H1 (cell line): ENCODE measurements at regions not wholly inside any gene's neighbourhood (a gene's known extent, or its start where the extent isn't known, plus 50 kb on each side); places are given as distances from the start of the nearest gene placed in this dataset.

Experiments
- CTCF ChIA-PET: fragments of 300-600 bp; sonication (Branson Sonifier 250); formaldehyde crosslinking; loops from one replicate; lab custom pipeline; 2021; ENCODE audit not compliant: partially characterized antibody; lab: Charles Lee
- POLR2A ChIA-PET: fragments of 300-600 bp; sonication (Branson Sonifier 250); formaldehyde crosslinking; loops from one replicate; lab custom pipeline; 2021; ENCODE audit warnings: inconsistent platforms; ENCODE audit not compliant: partially characterized antibody; lab: Charles Lee
- DNase-seq, 2 experiments: peaks; one replicate each; pipeline versions ENCODE4 v3.0.0 to v3.0.0-alpha.2; 2010 to 2022; ENCODE audit warnings: low spot score in 2 of 2, low read depth in 1 of 2, mixed read lengths in 1 of 2
- FAIRE-seq: peaks from 2 replicates; lab custom pipeline; 2011; peaks lifted over from hg19 to GRCh38; lab: Jason Lieb, UNC
- H2AFZ ChIP-seq: 2 replicates; pipeline ENCODE4 v1.8.1; 2012; ENCODE audit warnings: low read length, inconsistent platforms
- H2AK5ac ChIP-seq: 2 replicates; pipeline ENCODE4 v1.6.1; 2013; ENCODE audit warnings: low read depth, low read length
- H2BK120ac ChIP-seq: replicated peaks from 2 replicates; pipeline ENCODE3; 2013; ENCODE audit warnings: low read depth, low read length, inconsistent platforms
- H2BK12ac ChIP-seq: 2 replicates; pipeline ENCODE4 v1.6.1; 2013; ENCODE audit warnings: low read depth, low read length
- H2BK15ac ChIP-seq: 2 replicates; pipeline ENCODE4 v1.6.1; 2013; ENCODE audit warnings: low read length
- H2BK20ac ChIP-seq: 2 replicates; pipeline ENCODE4 v1.6.1; 2013; ENCODE audit warnings: low read length
- H2BK5ac ChIP-seq: 2 replicates; pipeline ENCODE4 v1.6.1; 2013; ENCODE audit warnings: low read depth, low read length
- H3K14ac ChIP-seq: 2 replicates; pipeline ENCODE4 v1.6.1; 2013; ENCODE audit warnings: inconsistent platforms; ENCODE audit not compliant: insufficient read length
- H3K18ac ChIP-seq: 2 replicates; pipeline ENCODE4 v1.6.1; 2013; ENCODE audit warnings: low read length; ENCODE audit errors: extremely low read depth
- H3K23ac ChIP-seq: 2 replicates; pipeline ENCODE4 v1.6.1; 2013; ENCODE audit warnings: inconsistent platforms; ENCODE audit not compliant: insufficient read length
- H3K23me2 ChIP-seq: 2 replicates; pipeline ENCODE4 v1.6.1; 2013; ENCODE audit warnings: low read depth, low read length
- H3K27ac ChIP-seq: 2 replicates; pipeline ENCODE4 v1.6.1; 2011; ENCODE audit warnings: low read depth, low read length, inconsistent platforms
- H3K27me3 ChIP-seq, 4 experiments: replicated peaks in 1 of 4; 1 replicate in 1 of 4; 2 replicates in 3 of 4; pipeline versions ENCODE4 v1.6.1 to v1.8.1; 2011 to 2013; ENCODE audit warnings: low read length in 3 of 4, mild to moderate bottlenecking in 3 of 4, inconsistent platforms in 2 of 4, mixed read lengths in 2 of 4, moderate library complexity in 1 of 4; ENCODE audit not compliant: control insufficient read depth in 3 of 4, insufficient read depth in 3 of 4; ENCODE audit errors: extremely low read depth in 1 of 4
- H3K36me3 ChIP-seq, 4 experiments: 2 replicates each; pipeline versions ENCODE4 v1.6.1 to v1.8.1; 2011 to 2013; ENCODE audit warnings: mild to moderate bottlenecking in 4 of 4, low read length in 3 of 4, moderate library complexity in 2 of 4, control low read depth in 1 of 4, inconsistent platforms in 1 of 4; ENCODE audit not compliant: insufficient read depth in 4 of 4, control insufficient read depth in 2 of 4
- H3K4ac ChIP-seq: replicated peaks from 2 replicates; pipeline ENCODE3; 2013; ENCODE audit warnings: low read length, low read depth, mixed read lengths, inconsistent platforms; ENCODE audit not compliant: insufficient read length
- H3K4me1 ChIP-seq, 4 experiments: replicated peaks in 1 of 4; 1 replicate in 1 of 4; 2 replicates in 3 of 4; pipeline versions ENCODE4 v1.6.1 to v1.8.1; 2011 to 2013; ENCODE audit warnings: low read length in 3 of 4, inconsistent platforms in 2 of 4, mixed read lengths in 1 of 4; ENCODE audit not compliant: insufficient read depth in 4 of 4, control insufficient read depth in 3 of 4
- H3K4me2 ChIP-seq, 2 experiments: 2 replicates each; pipeline versions ENCODE4 v1.6.1 to v1.8.1; 2011 to 2013; ENCODE audit warnings: low read depth in 2 of 2, low read length in 2 of 2, control low read depth in 1 of 2, inconsistent platforms in 1 of 2, mild to moderate bottlenecking in 1 of 2; ENCODE audit not compliant: insufficient read depth in 1 of 2
- H3K4me3 ChIP-seq, 4 experiments: fragments of 200-600, 300-600 bp in 1 of 4; sonication (generic), shearing (Covaris generic), sonication (Bioruptor Twin) in 1 of 4; 2 replicates each; pipeline versions ENCODE4 v1.5.1 to v1.8.1; 2011 to 2016; ENCODE audit warnings: low read length in 4 of 4, low read depth in 3 of 4, control low read depth in 2 of 4, inconsistent platforms in 2 of 4, mild to moderate bottlenecking in 2 of 4, mixed read lengths in 1 of 4, moderate library complexity in 1 of 4; ENCODE audit not compliant: insufficient read depth in 2 of 4; ENCODE audit errors: extremely low read depth in 1 of 4
- H3K56ac ChIP-seq: replicated peaks from 2 replicates; pipeline ENCODE3; 2013; ENCODE audit warnings: low read depth, mild to moderate bottlenecking, mixed read lengths, low read length, inconsistent platforms; ENCODE audit not compliant: insufficient read length
- H3K79me1 ChIP-seq: 2 replicates; pipeline ENCODE4 v1.6.1; 2013; ENCODE audit warnings: low read depth, low read length, control low read depth
- H3K79me2 ChIP-seq, 2 experiments: 2 replicates each; pipeline versions ENCODE4 v1.6.1 to v1.8.1; 2012 to 2013; ENCODE audit warnings: low read length in 2 of 2, mild to moderate bottlenecking in 2 of 2, inconsistent platforms in 1 of 2; ENCODE audit not compliant: insufficient read depth in 2 of 2, control insufficient read depth in 1 of 2
- H3K9ac ChIP-seq, 4 experiments: replicated peaks in 1 of 4; 1 replicate in 1 of 4; 2 replicates in 3 of 4; pipeline versions ENCODE4 v1.6.1 to v1.8.1; 2011 to 2013; ENCODE audit warnings: low read depth in 3 of 4, low read length in 3 of 4, control low read depth in 2 of 4, mild to moderate bottlenecking in 2 of 4, moderate library complexity in 2 of 4, inconsistent platforms in 1 of 4; ENCODE audit errors: extremely low read depth in 1 of 4
- H3K9me3 ChIP-seq, 2 experiments: 2 replicates each; pipeline versions ENCODE4 v1.6.1 to v1.8.1; 2012 to 2013; ENCODE audit warnings: mild to moderate bottlenecking in 2 of 2, moderate library complexity in 2 of 2, control low read depth in 1 of 2, inconsistent platforms in 1 of 2, low read depth in 1 of 2, low read length in 1 of 2, mixed read lengths in 1 of 2; ENCODE audit not compliant: insufficient read depth in 2 of 2
- H4K20me1 ChIP-seq, 2 experiments: replicated peaks in 1 of 2; 2 replicates each; pipeline versions ENCODE3 to v1.8.1; 2011 to 2013; ENCODE audit warnings: inconsistent platforms in 2 of 2, low read length in 2 of 2, mild to moderate bottlenecking in 1 of 2; ENCODE audit not compliant: insufficient read depth in 2 of 2, control insufficient read depth in 1 of 2
- H4K5ac ChIP-seq: 2 replicates; pipeline ENCODE4 v1.6.1; 2013; ENCODE audit warnings: low read length, low read depth, mixed read lengths, inconsistent platforms; ENCODE audit not compliant: insufficient read length
- H4K8ac ChIP-seq: 2 replicates; pipeline ENCODE4 v1.8.0; 2013; ENCODE audit warnings: mild to moderate bottlenecking, moderate library complexity, low read length, inconsistent platforms; ENCODE audit not compliant: insufficient read depth; ENCODE audit errors: extremely low read depth
- H4K91ac ChIP-seq: replicated peaks from 2 replicates; pipeline ENCODE3; 2013; ENCODE audit warnings: low read length, mixed read lengths, inconsistent platforms; ENCODE audit not compliant: insufficient read length
- GTF2F1 ChIP-seq: IDR thresholded peaks from 2 replicates; pipeline ENCODE4 v1.6.1; 2012; ENCODE audit warnings: low read depth, low read length, improper control_type of control experiment, borderline replicate concordance
- SAP30 ChIP-seq: fragments of 300-600 bp; sonication (generic); IDR thresholded peaks from 2 replicates; pipeline ENCODE4 v1.7.1; 2012; ENCODE audit warnings: low read length, moderate library complexity, mild to moderate bottlenecking, inconsistent platforms; ENCODE audit not compliant: insufficient read depth, insufficient replicate concordance
- TEAD4 ChIP-seq: IDR thresholded peaks from 2 replicates; pipeline ENCODE4 v1.6.1; 2012; ENCODE audit warnings: low read depth, low read length, inconsistent platforms, mixed read lengths
- WGBS, 2 experiments: shearing (Covaris generic) in 1 of 2; methylation state at CpG; one replicate each; pipeline versions ENCODE4 v1.1.6 to v1.1.7; 2013 to 2015; ENCODE audit warnings: low lambda C conversion rate in 2 of 2, mixed read lengths in 2 of 2, inconsistent platforms in 1 of 2, low coverage in 1 of 2, missing lambda C conversion rate in 1 of 2; ENCODE audit not compliant: insufficient replicate concordance in 2 of 2, insufficient coverage in 1 of 2, insufficient read length in 1 of 2; ENCODE audit errors: extremely low coverage in 1 of 2, missing lambda C conversion rate in 1 of 2; 5-methylcytosine and 5-hydroxymethylcytosine counted together

GRCh38 chr11:116115801-116116200 is 611.6 kb upstream of the CADM1 start:
- FAIRE-seq, result no peak
- H3K4me3 ChIP-seq, result no peak overlapping the region
- no peak overlapping the region for H2BK15ac ChIP-seq
- H3K4ac ChIP-seq, result no peak overlapping the region
- H3K27ac ChIP-seq, result no peak overlapping the region
- H3K14ac ChIP-seq, result no peak overlapping the region
- no peak overlapping the region for H2BK12ac ChIP-seq
- no peak overlapping the region for H2BK5ac ChIP-seq
- no peak overlapping the region for H3K23ac ChIP-seq
- no peaks in the 10 kb centered on the region for H3K79me2 ChIP-seq
- no peak overlapping the region for H4K91ac ChIP-seq
- no peaks in the 10 kb centered on the region for H3K36me3 ChIP-seq
- H3K23me2 ChIP-seq, result no peaks in the 10 kb centered on the region
- no peaks in the 10 kb centered on the region; a peak in 1 of 4 replicates for H3K9me3 ChIP-seq
- no peaks in the 10 kb centered on the region; the same call in 1 of the 2 replicates for H3K79me1 ChIP-seq
- ChIA-PET CTCF (no interaction called here), POLR2A (no interaction called here)
- no peak overlapping the region for H3K4me2 ChIP-seq
- 92% methylated on average over 1 of the region's 1 CpG; no CpG with 5 or more reads in 1 of the 2 experiments for WGBS, 2 experiments
- H3K27me3 ChIP-seq, result peaks cover under 1 to 11% (median 7%) of the 10 kb centered on the region in 4 experiments; a peak in 5 of 7 replicates
- H3K4me1 ChIP-seq, result no peaks in the 10 kb centered on the region
- no peak overlapping the region for H2BK120ac ChIP-seq
- H4K20me1 ChIP-seq, result peaks cover 1 to 2% of the 10 kb centered on the region in 2 experiments
- no peak overlapping the region for H2AFZ ChIP-seq
- no peak overlapping the region for H2BK20ac ChIP-seq
- H4K8ac ChIP-seq, result no peak overlapping the region
- no peak for DNase-seq
- H3K9ac ChIP-seq, result no peak overlapping the region
- H3K56ac ChIP-seq, result no peak overlapping the region
- no peak overlapping the region for H2AK5ac ChIP-seq
- H4K5ac ChIP-seq, result no peak overlapping the region
- H3K18ac ChIP-seq, result no peak overlapping the region
- TF ChIP-seq GTF2F1 (no peak), TEAD4 (no peak), SAP30 (no peak)
